AG04450 (cell line): ENCODE measurements at regions not wholly inside any gene's neighbourhood (a gene's known extent, or its start where the extent isn't known, plus 50 kb on each side); places are given as distances from the start of the nearest gene placed in this dataset.
A peak's percentile ranks its signal among the peaks of the same experiment; 100 is the strongest.

ENCODE experiments used
- CTCF ChIA-PET: fragments of 300-600, 350-600 bp; formaldehyde crosslinking; extraction: SDS; loops from one replicate; lab custom pipeline; 2022; ENCODE audit warnings: antibody characterized with exemption, inconsistent platforms; lab: Charles Lee
- POLR2A ChIA-PET: fragments of 350-600 bp; formaldehyde crosslinking; extraction: SDS; loops from one replicate; lab custom pipeline; 2021; ENCODE audit warnings: antibody characterized with exemption, inconsistent platforms; lab: Yijun Ruan, JAX
- DNase-seq: peaks from one replicate; pipeline ENCODE4 v3.0.0-alpha.2; 2011; ENCODE audit warnings: low read depth, low spot score
- H3K27ac ChIP-seq: one replicate; pipeline ENCODE4 v1.5.1; 2012; ENCODE audit warnings: low read depth, low read length, control low read depth
- H3K27me3 ChIP-seq: one replicate; pipeline ENCODE4 v1.6.0; 2012; ENCODE audit warnings: low read length; ENCODE audit not compliant: control insufficient read depth, insufficient read depth
- H3K4me3 ChIP-seq: 2 replicates; pipeline ENCODE4 v1.5.1; 2011; ENCODE audit warnings: mild to moderate bottlenecking, low read depth, low read length, control low read depth
- H3K9me3 ChIP-seq: 2 replicates; pipeline ENCODE4 v1.5.1; 2012; ENCODE audit warnings: low read length; ENCODE audit not compliant: control insufficient read depth, insufficient read depth
- TF ChIP-seq, protein P1 (sequence below): IDR thresholded peaks from 2 replicates; pipeline ENCODE4 v1.5.1; 2011; ENCODE audit warnings: low read depth, low read length, control low read depth, inconsistent platforms

DNA sequence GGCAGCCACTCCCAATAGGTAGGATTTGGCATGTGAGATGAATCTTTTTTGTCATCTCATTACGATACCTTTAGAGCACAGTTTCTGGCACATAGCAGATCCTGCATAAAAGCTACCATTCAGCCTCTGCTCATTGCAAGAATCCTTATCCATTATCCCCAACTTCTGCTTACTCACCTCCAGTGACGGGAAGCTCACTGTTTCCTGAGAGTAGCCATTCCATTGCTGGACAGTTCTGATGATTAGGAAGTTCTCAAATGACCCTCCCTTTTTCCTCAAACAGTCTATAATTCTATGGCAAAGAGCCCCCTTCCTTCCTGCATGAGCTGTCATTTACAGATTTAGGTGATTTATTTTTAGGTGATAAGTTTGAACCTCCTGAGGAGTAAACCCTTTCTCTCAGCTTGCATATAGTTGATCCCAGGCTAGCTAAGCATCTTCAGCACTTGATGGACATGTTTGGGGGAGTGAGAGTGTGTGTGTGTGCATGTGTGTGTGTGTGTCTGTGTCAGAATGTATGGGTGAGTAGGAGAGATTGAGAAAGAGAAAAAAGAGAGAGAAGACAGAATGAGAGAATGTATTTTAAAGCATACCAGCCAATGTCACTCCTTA lies 109.7 kb downstream of the LSM3 start:
- Histone ChIP-seq H3K27ac (no peak overlapping the region), H3K27me3 (peaks cover 22% of the 10 kb centered on the region), H3K4me3 (no peak overlapping the region), H3K9me3 (no peaks in the 10 kb centered on the region)
- no peak for DNase-seq
- ChIA-PET POLR2A (interaction anchor here (0.6 kb wide), 1 partner anchor 65 kb away, joined by 4 read pairs; no protein-coding TSS in a partner anchor), CTCF (interaction anchor here (0.8 to 4.2 kb wide), 5 partner anchors 11 to 173 kb away, joined by 3 to 28 read pairs (median 5); no protein-coding TSS in a partner anchor)
- TF ChIP-seq, protein P1, sequence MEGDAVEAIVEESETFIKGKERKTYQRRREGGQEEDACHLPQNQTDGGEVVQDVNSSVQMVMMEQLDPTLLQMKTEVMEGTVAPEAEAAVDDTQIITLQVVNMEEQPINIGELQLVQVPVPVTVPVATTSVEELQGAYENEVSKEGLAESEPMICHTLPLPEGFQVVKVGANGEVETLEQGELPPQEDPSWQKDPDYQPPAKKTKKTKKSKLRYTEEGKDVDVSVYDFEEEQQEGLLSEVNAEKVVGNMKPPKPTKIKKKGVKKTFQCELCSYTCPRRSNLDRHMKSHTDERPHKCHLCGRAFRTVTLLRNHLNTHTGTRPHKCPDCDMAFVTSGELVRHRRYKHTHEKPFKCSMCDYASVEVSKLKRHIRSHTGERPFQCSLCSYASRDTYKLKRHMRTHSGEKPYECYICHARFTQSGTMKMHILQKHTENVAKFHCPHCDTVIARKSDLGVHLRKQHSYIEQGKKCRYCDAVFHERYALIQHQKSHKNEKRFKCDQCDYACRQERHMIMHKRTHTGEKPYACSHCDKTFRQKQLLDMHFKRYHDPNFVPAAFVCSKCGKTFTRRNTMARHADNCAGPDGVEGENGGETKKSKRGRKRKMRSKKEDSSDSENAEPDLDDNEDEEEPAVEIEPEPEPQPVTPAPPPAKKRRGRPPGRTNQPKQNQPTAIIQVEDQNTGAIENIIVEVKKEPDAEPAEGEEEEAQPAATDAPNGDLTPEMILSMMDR, result no peak

- Histone ChIP-seq H3K4me3 (no peak overlapping the region), H3K9me3 (no peaks in the 10 kb centered on the region), H3K27ac (no peak overlapping the region), H3K27me3 (peaks cover 22% of the 10 kb centered on the region)
- no peak for DNase-seq
- POLR2A ChIA-PET, result interaction anchor here (0.6 to 1.0 kb wide), 3 partner anchors 41 to 131 kb away, joined by 4 to 7 read pairs (median 6); no protein-coding TSS in a partner anchor
- CTCF ChIA-PET, result interaction anchor here (0.8 to 4.2 kb wide), 6 partner anchors 11 to 172 kb away, joined by 3 to 28 read pairs (median 4); no protein-coding TSS in a partner anchor
- TF ChIP-seq, protein P1, result no peak
These were observed 110.3 kb downstream of the LSM3 start for GRCh38 chr3:14288833-14289451.

DNA sequence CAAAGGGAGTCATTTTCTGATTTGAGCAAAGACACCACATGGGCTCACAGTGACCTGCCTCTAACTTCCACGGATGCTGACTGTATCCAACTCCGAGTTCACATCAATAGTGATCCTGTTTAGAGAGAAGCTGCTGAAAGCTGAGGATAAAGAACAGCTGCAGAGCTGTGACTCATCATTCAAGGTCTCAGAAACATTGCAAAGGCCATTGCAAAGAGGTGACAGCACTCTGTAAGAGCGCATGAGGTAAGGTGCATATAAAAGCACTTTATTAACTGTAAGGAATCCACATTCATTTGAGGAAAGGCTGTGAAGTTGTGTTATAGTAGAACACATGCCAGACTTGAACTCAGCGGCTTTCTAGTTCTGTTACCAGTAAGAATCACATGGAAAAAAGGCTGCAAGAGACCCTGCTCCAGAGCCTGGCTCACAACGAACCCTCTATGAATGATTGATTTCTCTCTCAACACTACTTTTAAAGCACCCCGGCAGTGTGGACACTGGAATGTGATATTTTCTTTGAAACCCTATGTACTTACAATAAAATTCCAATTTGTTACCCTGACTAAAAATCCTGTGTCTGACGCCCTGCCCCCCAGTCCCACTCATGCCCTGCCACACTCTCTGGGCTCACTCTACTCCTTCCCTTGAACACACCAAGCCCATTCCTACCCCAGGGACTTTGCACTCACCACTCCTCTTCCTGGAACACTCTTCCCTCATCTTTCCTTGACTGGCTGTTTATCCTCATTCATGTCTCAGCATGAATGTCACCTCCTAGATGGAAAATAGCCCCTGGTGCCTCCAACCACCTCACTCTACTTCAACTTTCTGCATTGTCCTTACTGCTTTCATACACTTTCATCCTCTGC lies 111.2 kb downstream of the LSM3 start:
- TF ChIP-seq, protein P1, result no peak
- DNase-seq, result peak; percentile 91
- H3K4me3 ChIP-seq, result no peak overlapping the region
- ChIA-PET POLR2A (interaction anchor here (0.6 to 1.0 kb wide), 2 partner anchors 40 to 130 kb away, joined by 6 to 7 read pairs; no protein-coding TSS in a partner anchor), CTCF (interaction anchor here (0.6 to 4.2 kb wide), 7 partner anchors 12 to 171 kb away, joined by 3 to 28 read pairs (median 4); no protein-coding TSS in a partner anchor)
- H3K27me3 ChIP-seq, result peaks cover 20% of the 10 kb centered on the region
- H3K27ac ChIP-seq, result peak overlapping the region; percentile 47
- H3K9me3 ChIP-seq, result no peaks in the 10 kb centered on the region

DNA sequence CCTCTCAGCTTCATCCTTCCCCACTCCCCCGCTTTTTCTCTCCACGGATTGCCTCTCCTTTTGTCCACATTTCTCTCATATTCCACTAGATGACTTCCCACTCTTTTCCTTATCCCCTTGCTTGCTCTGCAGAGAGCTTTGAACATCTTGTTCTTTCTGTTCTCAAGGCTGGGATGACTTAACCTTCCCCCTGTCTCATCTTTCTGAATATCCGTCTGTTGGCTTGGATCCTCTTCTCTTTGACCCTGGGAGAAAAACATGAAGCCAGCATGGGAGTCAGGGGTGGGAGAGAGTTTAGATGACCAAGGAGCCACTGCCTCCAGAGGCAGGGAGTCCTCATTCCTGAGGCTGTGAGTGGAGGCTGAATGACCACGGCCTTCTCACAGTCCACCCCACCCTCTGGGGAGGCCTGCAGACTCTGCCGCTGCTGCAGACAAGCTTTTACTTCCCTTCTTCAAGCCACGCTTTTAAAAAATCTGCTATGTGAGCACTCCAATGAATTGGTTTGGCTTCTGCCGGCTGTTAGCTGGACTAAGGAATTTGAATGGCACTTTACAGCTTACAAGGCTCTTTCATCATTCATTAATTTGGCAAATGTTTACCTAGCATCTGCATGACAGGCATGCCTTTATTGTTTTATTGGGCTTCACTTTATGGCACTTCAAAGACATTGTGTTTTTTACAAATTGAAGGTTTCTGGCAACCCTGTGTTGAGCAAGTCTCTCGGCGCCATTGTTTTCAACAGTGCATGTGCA lies 111.6 kb upstream of the SLC6A6 start:
- Histone ChIP-seq H3K27ac (no peak overlapping the region), H3K4me3 (no peak overlapping the region), H3K9me3 (no peaks in the 10 kb centered on the region), H3K27me3 (peaks cover 16% of the 10 kb centered on the region)
- ChIA-PET CTCF (interaction anchor here (0.7 to 4.2 kb wide), 3 partner anchors 30 to 87 kb away, joined by 3 to 28 read pairs (median 4); no protein-coding TSS in a partner anchor), POLR2A (no interaction called here)
- TF ChIP-seq, protein P1, result no peak
- DNase-seq, result no peak
